SU-DHL-6 (cell line): ENCODE measurements at regions not wholly inside any gene's neighbourhood (a gene's known extent, or its start where the extent isn't known, plus 50 kb on each side); places are given as distances from the start of the nearest gene placed in this dataset.

ENCODE experiments used
- H2AFZ ChIP-seq: fragments of 200-600 bp; sonication (generic); 2 replicates; pipeline ENCODE4 v1.6.1; 2014; ENCODE audit warnings: low read depth, mild to moderate bottlenecking, moderate library complexity, mixed read lengths, antibody characterized with exemption, low read length; ENCODE audit not compliant: severe bottlenecking
- H3F3A ChIP-seq: fragments of 200-600 bp; shearing (Covaris generic); 2 replicates; pipeline ENCODE4 v1.6.0; 2016; ENCODE audit warnings: antibody characterized with exemption, mild to moderate bottlenecking; ENCODE audit not compliant: insufficient read depth
- H3K27ac ChIP-seq: fragments of 200-600 bp; sonication (generic); 2 replicates; pipeline ENCODE4 v1.5.1; 2016; ENCODE audit warnings: low read depth, mild to moderate bottlenecking, low read length, moderate library complexity, mixed read lengths
- H3K27me3 ChIP-seq: fragments of 200-600 bp; sonication (generic), shearing (Covaris generic); 2 replicates; pipeline ENCODE4 v1.6.0; 2014; ENCODE audit warnings: mild to moderate bottlenecking, low read length
- H3K36me3 ChIP-seq: fragments of 200-600 bp; sonication (generic); 2 replicates; pipeline ENCODE4 v1.6.1; 2014; ENCODE audit warnings: mild to moderate bottlenecking, low read length, mixed read lengths
- H3K4me2 ChIP-seq: fragments of 300-600, 200-600 bp; shearing (Covaris generic), sonication (generic); 2 replicates; pipeline ENCODE4 v1.6.0; 2014; ENCODE audit warnings: low read length, low read depth, mild to moderate bottlenecking; ENCODE audit not compliant: poor library complexity, severe bottlenecking
- H3K4me3 ChIP-seq: fragments of 200-600 bp; sonication (generic); 2 replicates; pipeline ENCODE4 v1.5.1; 2014; ENCODE audit warnings: antibody characterized with exemption, low read length, mild to moderate bottlenecking, mixed read lengths; ENCODE audit not compliant: insufficient read depth, poor library complexity, severe bottlenecking
- H3K79me2 ChIP-seq: fragments of 200-600 bp; sonication (generic); 2 replicates; pipeline ENCODE4 v1.6.1; 2014; ENCODE audit warnings: mild to moderate bottlenecking, low read length, moderate library complexity; ENCODE audit not compliant: insufficient read depth
- H3K9ac ChIP-seq: fragments of 200-600 bp; sonication (generic); 2 replicates; pipeline ENCODE4 v1.7.0; 2014; ENCODE audit warnings: mild to moderate bottlenecking, low read length
- H3K9me2 ChIP-seq: fragments of 200-600 bp; sonication (generic); replicated peaks from 2 replicates; pipeline ENCODE4 v1.6.1; 2014; ENCODE audit warnings: low read length; ENCODE audit not compliant: insufficient read depth
- H3K9me3 ChIP-seq: fragments of 200-600 bp; sonication (generic); 2 replicates; pipeline ENCODE4 v1.6.1; 2014; ENCODE audit warnings: low read length, mixed read lengths; ENCODE audit not compliant: insufficient read depth
- H4K20me1 ChIP-seq: fragments of 200-600 bp; sonication (generic); 2 replicates; pipeline ENCODE4 v1.6.1; 2014; ENCODE audit warnings: low read depth, mild to moderate bottlenecking, antibody characterized with exemption, low read length, moderate library complexity, mixed read lengths
- CTCF ChIP-seq: fragments of 200-600 bp; sonication (generic); IDR thresholded peaks from one replicate; pipeline ENCODE4 v1.5.1; 2017; ENCODE audit warnings: antibody characterized with exemption, mild to moderate bottlenecking, low read length, moderate library complexity; ENCODE audit not compliant: insufficient read depth, poor library complexity, severe bottlenecking
- EZH2phosphoT487 ChIP-seq: fragments of 200-600 bp; sonication (generic), shearing (Covaris generic); conservative IDR thresholded peaks from 2 replicates; pipeline ENCODE4 v1.6.1; 2018; ENCODE audit warnings: mild to moderate bottlenecking, antibody characterized with exemption, low read length, moderate library complexity, mixed read lengths

- no peaks in the 10 kb centered on the region for H3K79me2 ChIP-seq
- H3K27me3 ChIP-seq: no peaks in the 10 kb centered on the region
- H3K9me3 ChIP-seq: no peaks in the 10 kb centered on the region
- H3K9me2 ChIP-seq: no peaks in the 10 kb centered on the region
- no peak overlapping the region for H3K4me3 ChIP-seq
- TF ChIP-seq EZH2phosphoT487 (no peak), CTCF (no peak)
- H3K27ac ChIP-seq: no peak overlapping the region
- no peaks in the 10 kb centered on the region for H4K20me1 ChIP-seq
- H3K36me3 ChIP-seq: no peaks in the 10 kb centered on the region
- no peak overlapping the region for H3K9ac ChIP-seq
- H2AFZ ChIP-seq: no peak overlapping the region
- H3K4me2 ChIP-seq: no peak overlapping the region
- H3F3A ChIP-seq: no peaks in the 10 kb centered on the region
These were observed 125.8 kb upstream of the GAREM1 start for GRCh38 chr18:32596501-32596900.

- Histone ChIP-seq H3K27me3 (no peaks in the 10 kb centered on the region), H3K4me2 (no peak overlapping the region), H3K36me3 (no peaks in the 10 kb centered on the region), H3K9me3 (no peaks in the 10 kb centered on the region), H2AFZ (no peak overlapping the region), H3F3A (no peaks in the 10 kb centered on the region), H3K9me2 (no peaks in the 10 kb centered on the region), H3K27ac (no peak overlapping the region), H3K9ac (no peak overlapping the region), H4K20me1 (no peaks in the 10 kb centered on the region), H3K4me3 (no peak overlapping the region), H3K79me2 (no peaks in the 10 kb centered on the region)
- TF ChIP-seq CTCF: no peak
- TF ChIP-seq EZH2phosphoT487: no peak
These were observed 125.2 kb upstream of the GAREM1 start for GRCh38 chr18:32595832-32596231.

- Histone ChIP-seq H3K79me2 (no peaks in the 10 kb centered on the region), H3K27ac (no peak overlapping the region), H3K27me3 (no peaks in the 10 kb centered on the region), H3F3A (no peaks in the 10 kb centered on the region), H3K9me2 (no peaks in the 10 kb centered on the region), H3K9me3 (no peaks in the 10 kb centered on the region), H2AFZ (no peak overlapping the region), H3K4me3 (no peak overlapping the region), H3K9ac (no peak overlapping the region), H4K20me1 (no peaks in the 10 kb centered on the region), H3K36me3 (no peaks in the 10 kb centered on the region), H3K4me2 (no peak overlapping the region)
- TF ChIP-seq EZH2phosphoT487 (no peak), CTCF (no peak)
These were observed 117.5 kb upstream of the GAREM1 start for GRCh38 chr18:32588191-32588590.
